ENCODE measurements at regions not wholly inside any gene's neighbourhood (a gene's known extent, or its start where the extent isn't known, plus 50 kb on each side); places are given as distances from the start of the nearest gene placed in this dataset.
"Not testable (repeated sequence)": the region's sequence is repeated elsewhere in the genome, so short reads cannot be mapped to it uniquely, and the experiment has no call there.

- DNase-seq, result no peak
Observed at GRCh38 chr20:48141660-48142515, 356.6 kb upstream of the SULF2 start.

DNA sequence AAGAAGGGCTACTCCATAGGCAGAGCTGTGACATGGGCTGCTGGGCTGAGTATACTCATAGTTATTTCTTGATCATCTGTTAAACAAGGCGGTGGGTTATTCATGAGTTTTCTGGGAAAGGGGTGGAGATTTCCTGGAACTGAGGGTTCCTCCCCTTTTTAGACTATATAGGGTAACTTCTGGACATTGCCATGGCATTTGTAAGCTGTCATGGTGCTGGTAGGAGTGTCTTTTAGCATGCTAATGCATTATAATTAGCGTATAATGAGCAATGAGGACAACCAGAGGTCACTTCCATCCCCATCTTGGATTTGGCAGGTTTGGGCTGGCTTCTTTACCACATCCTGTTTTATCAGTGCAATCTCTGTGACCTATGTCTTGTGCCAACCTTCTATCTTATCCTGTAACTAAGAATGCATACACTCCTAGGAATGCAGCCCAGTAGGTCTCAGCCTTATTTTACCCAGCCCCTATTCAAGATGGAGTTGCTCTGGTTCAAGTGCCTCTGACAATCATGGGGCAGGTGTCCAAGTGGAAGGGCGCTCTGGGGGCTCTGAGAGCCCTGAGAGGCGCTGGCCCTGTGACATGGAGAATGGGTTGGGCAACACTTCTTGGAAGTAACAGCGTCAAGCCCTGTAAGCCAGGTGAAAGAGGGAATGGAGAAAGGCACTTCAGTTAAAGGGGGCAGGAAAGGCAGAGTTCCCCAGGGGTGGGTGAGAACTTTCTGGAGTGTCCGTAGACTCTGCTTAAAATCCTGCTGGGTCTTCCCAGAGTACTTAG lies 354.2 kb upstream of the SULF2 start:
- no peak for DNase-seq

DNA sequence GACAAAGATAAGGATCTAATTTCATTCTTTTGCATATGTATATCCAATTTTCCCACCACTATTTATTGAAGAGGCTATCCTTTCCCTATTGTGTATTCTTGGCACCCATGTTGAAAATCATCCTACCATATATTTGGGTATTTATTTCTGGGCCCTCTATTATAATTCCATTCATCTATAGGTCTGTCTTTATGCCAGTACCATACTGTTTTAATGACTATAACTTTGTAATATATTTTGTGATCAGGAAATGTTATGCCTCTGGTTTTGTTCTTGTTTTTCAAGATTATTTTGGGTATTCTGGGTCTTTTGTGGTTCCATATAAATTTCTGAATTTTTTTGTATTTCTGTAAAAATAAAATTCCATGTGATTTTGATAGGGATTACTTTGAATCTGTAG lies 347.6 kb upstream of the SULF2 start:
- no peak for DNase-seq

- no peak for DNase-seq
Observed at GRCh38 chr20:48131581-48131980, 346.3 kb upstream of the SULF2 start.

DNA sequence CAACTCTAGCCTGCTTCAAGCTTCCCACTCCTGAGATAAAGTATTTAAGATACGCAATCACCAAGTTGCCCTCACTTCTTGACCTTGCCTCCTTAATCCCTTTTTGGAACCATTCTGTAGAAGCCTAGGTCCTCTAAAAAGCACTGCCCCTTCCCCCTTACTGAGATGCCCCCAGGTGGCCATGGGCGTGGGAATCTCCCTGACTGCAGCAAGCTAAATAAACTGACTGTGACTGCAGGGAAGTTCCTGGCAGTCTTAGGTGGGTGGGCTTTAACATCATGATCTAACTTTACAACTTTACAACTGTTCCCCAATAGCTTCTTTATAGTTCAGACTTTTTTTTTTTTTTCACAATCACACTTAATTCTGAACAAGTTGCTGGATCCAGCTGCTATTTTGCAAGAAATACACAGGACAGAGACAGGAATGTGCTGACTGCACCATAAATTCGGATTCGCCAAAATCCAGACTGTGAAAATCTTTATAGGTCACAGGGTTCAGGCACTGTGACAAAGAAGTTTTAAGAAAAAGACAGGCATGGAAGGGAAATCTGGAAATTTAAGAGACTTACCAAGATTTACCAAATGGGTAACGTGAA lies 344.2 kb upstream of the SULF2 start:
- no peak for DNase-seq

DNA sequence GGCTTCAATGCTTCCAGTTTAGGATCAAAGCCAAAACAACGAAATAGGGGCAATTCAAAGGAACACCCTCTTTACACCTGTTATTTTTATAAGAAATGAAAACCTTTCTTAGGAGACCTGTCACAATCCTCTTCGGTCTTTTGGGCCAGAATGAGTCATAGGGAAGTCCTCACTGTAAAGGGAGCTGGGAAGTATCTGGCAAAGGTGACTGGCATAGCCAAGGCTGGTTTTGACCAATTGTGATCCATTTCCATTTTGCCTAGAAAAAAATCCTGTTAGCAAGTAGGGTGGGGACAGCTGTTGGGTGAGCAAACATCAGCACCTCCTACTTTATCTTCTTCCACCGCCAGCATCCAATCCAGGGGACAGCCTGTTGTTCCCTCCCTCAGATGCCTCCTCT lies 343.2 kb upstream of the SULF2 start:
- no peak for DNase-seq

DNA sequence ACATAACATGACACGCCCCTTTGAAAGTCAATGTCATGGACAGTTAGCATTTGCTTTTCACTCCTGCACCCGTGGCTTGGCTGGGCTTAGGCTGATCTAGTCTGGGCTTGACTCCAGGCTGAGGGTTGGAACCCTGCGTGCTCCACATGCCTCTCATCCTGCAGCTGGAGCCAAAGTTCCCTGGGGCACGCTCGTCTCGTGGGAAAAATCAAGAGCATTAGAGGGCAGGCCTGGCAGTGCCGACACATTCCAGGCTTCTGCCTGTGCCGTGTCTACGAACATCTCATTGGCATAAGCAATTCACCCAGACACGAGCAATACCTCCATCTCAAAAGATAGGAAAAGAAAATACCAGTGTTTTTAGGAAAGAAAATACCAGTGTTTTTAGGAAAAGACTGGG lies 342.7 kb upstream of the SULF2 start:
- DNase-seq, result not testable (repeated sequence)

DNA sequence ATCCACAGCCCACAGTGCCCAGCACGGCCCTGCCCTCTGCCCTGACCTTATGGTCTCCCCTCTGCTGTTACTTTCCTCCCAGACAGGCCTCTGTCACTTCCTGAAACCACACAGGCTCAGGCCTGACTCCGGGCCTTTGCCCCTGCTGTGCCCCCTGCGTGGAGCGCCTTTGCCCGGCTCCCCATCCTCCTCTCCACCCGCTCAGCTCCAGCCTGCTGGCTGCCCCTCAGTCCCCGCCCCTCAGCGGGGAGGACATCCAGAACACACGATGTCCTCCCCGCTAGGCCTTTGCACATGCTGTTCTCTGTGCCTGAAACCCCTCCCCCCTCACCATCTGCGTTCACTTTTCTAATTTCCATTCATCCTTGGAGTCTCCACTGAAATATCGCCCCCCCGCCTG lies 341.9 kb upstream of the SULF2 start:
- not testable (repeated sequence) for DNase-seq

- DNase-seq, result no peak
Observed at GRCh38 chr20:48126227-48126740, 341.0 kb upstream of the SULF2 start.

DNA sequence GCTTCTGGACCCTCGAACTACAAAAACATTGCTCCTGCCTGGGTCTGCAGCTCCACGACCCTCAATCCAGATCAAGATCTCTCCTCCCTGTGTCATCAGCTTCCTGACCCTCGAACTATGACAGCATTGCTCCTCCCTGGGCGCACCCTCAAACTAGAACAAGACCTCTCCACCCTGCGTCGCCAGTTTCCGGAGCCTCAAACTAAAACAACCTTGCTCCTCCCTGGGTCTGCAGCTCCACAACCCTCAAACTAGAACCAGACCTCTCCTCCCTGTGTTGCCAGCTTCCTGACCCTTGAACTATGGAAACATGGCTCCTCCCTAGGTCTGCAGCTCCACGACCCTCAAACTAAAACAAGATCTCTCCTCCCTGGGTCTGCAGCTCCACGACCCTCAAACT lies 339.7 kb upstream of the SULF2 start:
- no peak for DNase-seq

DNA sequence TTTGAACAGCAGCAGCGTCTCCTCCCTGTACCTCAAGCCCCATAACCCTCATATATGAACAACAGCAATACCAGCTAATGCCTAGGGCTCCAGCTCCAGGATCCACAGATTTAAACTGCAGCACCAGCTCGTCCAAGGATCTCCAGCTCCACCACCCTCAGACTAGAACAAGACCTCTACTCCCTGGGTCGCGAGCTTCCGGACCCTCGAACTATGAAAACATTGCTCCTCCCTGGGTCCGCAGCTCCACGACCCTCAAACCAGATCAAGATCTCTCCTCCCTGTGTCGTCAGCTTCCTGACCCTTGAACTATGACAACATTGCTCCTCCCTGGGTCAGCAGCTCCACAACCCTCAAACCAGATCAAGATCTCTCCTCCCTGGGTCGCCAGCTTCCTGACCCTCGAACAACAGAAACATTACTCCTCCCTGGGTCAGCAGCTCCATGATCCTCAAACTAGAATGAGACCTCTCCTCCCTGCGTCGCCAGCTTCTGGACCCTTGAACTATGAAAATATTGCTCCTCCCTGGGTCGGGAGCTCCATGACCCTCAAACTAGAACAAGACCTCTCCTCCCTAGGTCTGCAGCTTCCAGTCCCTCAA lies 339.0 kb upstream of the SULF2 start:
- DNase-seq, result no peak

- DNase-seq, result no peak
Observed at GRCh38 chr20:48120120-48120519, 334.8 kb upstream of the SULF2 start.

GRCh38 chr20:48119389-48119788 lies 334.1 kb upstream of the SULF2 start:
- not testable (repeated sequence) for DNase-seq

DNA sequence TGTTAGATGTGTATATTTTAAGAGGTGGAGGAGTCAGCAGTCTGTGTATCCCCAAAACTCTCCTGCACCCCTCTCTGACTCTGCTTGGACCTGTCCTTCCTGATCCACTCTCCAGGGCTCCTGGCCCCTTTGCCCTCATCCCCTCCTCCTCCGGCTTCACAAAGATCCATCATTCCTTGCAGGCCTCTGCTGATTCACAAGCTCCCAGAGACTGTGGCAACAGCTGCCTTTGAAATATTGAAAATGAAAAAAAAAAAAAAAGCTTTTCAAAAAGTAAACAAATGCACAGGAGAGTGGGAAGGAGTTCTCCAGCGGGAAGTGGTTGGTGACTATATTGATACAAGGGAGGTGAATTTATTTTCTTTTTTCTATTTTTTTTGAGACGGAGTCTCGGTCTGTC lies 330.2 kb upstream of the SULF2 start:
- DNase-seq, result no peak

- no peak for DNase-seq
Observed at GRCh38 chr20:48107560-48107959, 322.3 kb upstream of the SULF2 start.

DNA sequence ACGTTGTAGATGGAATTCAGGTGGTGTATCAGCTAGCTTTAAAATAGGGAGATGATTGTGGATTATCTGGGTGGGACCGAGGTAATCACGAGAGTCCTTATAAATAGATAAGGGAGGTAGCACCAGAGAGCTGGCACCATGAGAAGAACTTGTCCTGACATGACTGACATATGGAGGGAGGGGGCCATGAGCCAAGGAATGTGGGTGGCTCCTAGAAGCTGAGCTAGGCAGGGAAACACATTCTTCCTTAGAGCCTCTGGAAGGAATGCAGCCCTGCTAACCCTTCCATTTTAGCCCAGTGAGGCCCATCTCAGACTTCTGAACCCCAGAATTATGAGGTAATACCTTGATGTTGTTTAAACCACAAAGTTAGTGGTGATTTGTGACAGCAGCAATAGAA lies 321.1 kb upstream of the SULF2 start:
- no peak for DNase-seq

- no peak for DNase-seq
Observed at GRCh38 chr20:48105526-48105925, 320.2 kb upstream of the SULF2 start.

DNA sequence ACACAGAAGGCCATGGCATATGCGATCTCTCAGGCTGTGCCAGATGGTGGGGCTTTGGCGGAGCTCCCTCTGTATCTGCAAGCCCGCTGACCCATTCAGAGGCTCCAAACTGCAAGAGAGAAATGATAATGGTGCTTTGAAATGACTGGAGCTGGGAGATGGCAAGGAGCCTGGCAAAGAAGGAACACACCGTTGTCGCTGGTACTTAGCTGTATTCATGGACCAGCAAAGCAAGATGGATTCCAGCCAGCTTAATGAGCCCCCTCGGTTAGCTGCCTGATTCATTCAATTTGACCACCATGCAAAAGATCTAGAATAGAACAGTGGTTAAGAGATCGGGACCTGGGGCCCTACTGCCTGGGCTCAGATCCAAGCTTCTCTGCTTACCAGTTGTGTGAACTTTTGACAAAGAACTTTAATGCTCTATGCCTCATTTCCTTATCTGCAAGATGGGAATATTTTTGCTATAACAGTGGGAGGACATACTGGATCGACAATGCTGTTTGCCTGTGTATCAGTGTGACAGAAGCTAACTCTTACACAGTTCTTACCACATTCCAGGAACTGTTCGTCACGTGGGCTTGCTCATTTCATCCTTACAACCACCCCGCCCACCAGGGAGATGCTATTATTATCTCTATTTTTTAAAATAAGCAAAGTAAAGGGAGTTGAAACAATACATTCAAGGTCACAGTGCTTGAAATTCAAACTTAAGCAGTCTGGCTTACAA lies 317.8 kb upstream of the SULF2 start:
- no peak for DNase-seq

- DNase-seq, result no peak
Observed at GRCh38 chr20:48102076-48102787, 317.0 kb upstream of the SULF2 start.

- no peak for DNase-seq
Observed at GRCh38 chr20:48100483-48100882, 315.2 kb upstream of the SULF2 start.

- no peak for DNase-seq
Observed at GRCh38 chr20:48098866-48099265, 313.6 kb upstream of the SULF2 start.

DNA sequence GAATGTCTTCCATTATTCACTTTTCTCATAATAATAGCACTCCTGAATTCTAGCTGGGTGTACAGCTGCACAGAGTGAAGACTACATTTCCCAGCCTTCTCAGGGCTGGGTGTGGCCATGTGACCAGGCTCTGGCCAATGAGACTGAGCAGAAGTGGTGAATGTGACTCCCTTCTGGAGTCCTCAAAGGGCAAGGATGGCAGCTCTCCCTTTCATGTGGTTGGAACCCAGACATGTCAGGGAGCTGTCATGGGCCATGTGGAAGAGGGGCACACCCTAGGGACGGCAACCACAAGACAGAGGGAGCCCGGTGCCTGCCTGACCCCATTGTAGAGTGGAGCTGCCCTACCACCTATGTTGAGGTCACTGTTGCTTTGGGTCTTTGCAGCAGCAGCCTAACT lies 312.8 kb upstream of the SULF2 start:
- no peak for DNase-seq

Data from CD4-positive, alpha-beta T cell treated with Interleukin-4 for 1 hour (primary cell).